SK-N-SH treated with all-trans-retinoic acid at 6 μM for 48 hours (cell line): ENCODE measurements at regions not wholly inside any gene's neighbourhood (a gene's known extent, or its start where the extent isn't known, plus 50 kb on each side); places are given as distances from the start of the nearest gene placed in this dataset.

Experiments
- ATAC-seq: fragments of 200-7000 bp; cut with Tn5 transposase; 3 replicates; pipeline ENCODE4 v1.9.1; 2020; ENCODE audit warnings: mild to moderate bottlenecking, moderate library complexity
- ARNTL ChIP-seq: fragments of 450-650 bp; formaldehyde crosslinking; IDR thresholded peaks from 2 replicates; pipeline ENCODE4 v1.5.0; 2020; ENCODE audit warnings: low read depth, mild to moderate bottlenecking, moderate library complexity, borderline replicate concordance
- BACH2 ChIP-seq: fragments of 250-450 bp; sonication (Bioruptor Pico); IDR thresholded peaks from 2 replicates; pipeline ENCODE4 v1.9.0; 2021; ENCODE audit warnings: mild to moderate bottlenecking, borderline replicate concordance
- CREB5 ChIP-seq: fragments of 250-450 bp; sonication (Bioruptor Pico); IDR thresholded peaks from 2 replicates; pipeline ENCODE4 v1.5.1; 2020; ENCODE audit warnings: low read depth, mild to moderate bottlenecking, moderate library complexity
- CSDC2 ChIP-seq: fragments of 250-450 bp; sonication (Bioruptor Pico); IDR thresholded peaks from 2 replicates; pipeline ENCODE4 v1.5.0; 2020; ENCODE audit warnings: mild to moderate bottlenecking, moderate library complexity
- ESRRG ChIP-seq: fragments of 250-450 bp; sonication (Bioruptor Pico); IDR thresholded peaks from 2 replicates; pipeline ENCODE4 v1.6.1; 2021; ENCODE audit warnings: mild to moderate bottlenecking
- GLIS3 ChIP-seq: fragments of 250-450 bp; sonication (Bioruptor Pico); IDR thresholded peaks from 2 replicates; pipeline ENCODE4 v1.5.0; 2020; ENCODE audit warnings: mild to moderate bottlenecking, moderate library complexity
- TCF4 ChIP-seq: fragments of 250-450 bp; sonication (Bioruptor Pico); IDR thresholded peaks from 2 replicates; pipeline ENCODE4 v1.8.0; 2021; ENCODE audit warnings: mild to moderate bottlenecking, moderate library complexity, borderline replicate concordance
- TOX ChIP-seq: fragments of 250-450 bp; sonication (Bioruptor Pico); IDR thresholded peaks from 2 replicates; pipeline ENCODE4 v1.8.0; 2021; ENCODE audit warnings: mild to moderate bottlenecking, moderate library complexity, borderline replicate concordance
- TSHZ2 ChIP-seq: fragments of 250-450 bp; sonication (Bioruptor Pico); IDR thresholded peaks from 2 replicates; pipeline ENCODE4 v1.5.0; 2020; ENCODE audit warnings: mild to moderate bottlenecking, moderate library complexity
- ZC3H10 ChIP-seq: fragments of 250-450 bp; sonication (Bioruptor Pico); IDR thresholded peaks from 2 replicates; pipeline ENCODE4 v1.5.1; 2021; ENCODE audit warnings: mild to moderate bottlenecking, moderate library complexity
- ZFP3 ChIP-seq: fragments of 250-450 bp; sonication (Bioruptor Pico); IDR thresholded peaks from 2 replicates; pipeline ENCODE4 v1.5.0; 2020; ENCODE audit warnings: mild to moderate bottlenecking, moderate library complexity
- ZNF565 ChIP-seq: fragments of 450-650 bp; formaldehyde crosslinking; conservative IDR thresholded peaks from 2 replicates; pipeline ENCODE4 v1.5.0; 2020; ENCODE audit warnings: low read depth, mild to moderate bottlenecking, moderate library complexity
- ZNF70 ChIP-seq: fragments of 450-650 bp; formaldehyde crosslinking; IDR thresholded peaks from 2 replicates; pipeline ENCODE4 v1.5.0; 2020; ENCODE audit warnings: mild to moderate bottlenecking, moderate library complexity
- ZNF8 ChIP-seq: fragments of 450-650 bp; formaldehyde crosslinking; IDR thresholded peaks from 2 replicates; pipeline ENCODE4 v1.5.0; 2020; ENCODE audit warnings: mild to moderate bottlenecking, moderate library complexity
- TF ChIP-seq, protein P1 (sequence below): fragments of 250-450 bp; sonication (Bioruptor Pico); IDR thresholded peaks from 2 replicates; pipeline ENCODE4 v1.5.1; 2021; ENCODE audit warnings: mild to moderate bottlenecking, moderate library complexity
- TF ChIP-seq, protein P2 (sequence below): fragments of 250-450 bp; sonication (Bioruptor Pico); IDR thresholded peaks from 2 replicates; pipeline ENCODE4 v1.8.0; 2020; ENCODE audit warnings: mild to moderate bottlenecking, moderate library complexity, borderline replicate concordance

DNA sequence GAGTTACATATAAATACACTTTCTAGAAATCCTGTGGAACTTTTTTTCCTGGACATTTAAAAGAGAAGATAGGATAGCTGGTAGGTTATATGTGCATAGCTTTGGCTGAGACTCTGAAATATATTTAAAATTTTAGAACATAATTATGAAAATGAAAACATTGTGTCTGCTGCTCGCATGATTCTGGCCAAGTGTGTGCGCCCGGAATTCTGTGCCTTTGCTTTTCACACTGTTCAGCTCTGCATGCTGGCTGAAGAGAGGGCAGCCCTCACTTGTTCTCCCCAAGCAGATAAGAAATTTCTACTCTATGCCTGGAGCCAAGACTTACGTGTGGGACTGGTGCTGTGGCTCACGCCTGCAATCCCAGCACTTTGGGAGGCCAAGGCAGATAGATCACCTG, 153.9 kb downstream of the MED10 start:
- ATAC-seq, result no peak
- TF ChIP-seq GLIS3 (CRISPR knock-in tag) (no peak), CREB5 (CRISPR knock-in tag) (no peak)

DNA sequence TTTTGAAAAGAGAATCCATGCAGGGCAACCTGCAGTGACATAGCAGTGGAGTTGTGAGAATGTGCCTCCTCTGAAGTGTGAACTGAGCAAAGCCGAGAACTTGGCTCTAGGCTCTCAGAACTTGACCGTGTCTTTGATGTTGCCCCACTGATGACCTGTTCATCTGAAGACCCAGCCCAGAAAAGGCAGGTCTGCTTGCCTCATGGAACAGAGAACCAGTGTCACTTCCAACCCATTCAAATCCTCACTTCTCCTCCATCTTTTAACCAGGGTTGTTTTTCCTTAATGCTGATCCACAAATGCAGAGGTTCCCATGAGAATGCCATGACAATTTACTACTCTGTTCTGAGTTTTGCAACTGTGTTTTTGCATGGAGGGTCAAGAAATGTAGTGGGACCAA, 155.4 kb downstream of the MED10 start:
- ATAC-seq, result no peak
- no peak for TF ChIP-seq TSHZ2 (CRISPR knock-in tag)
- TF ChIP-seq ESRRG (CRISPR knock-in tag), result no peak
- no peak for TF ChIP-seq ZC3H10 (CRISPR knock-in tag)

DNA sequence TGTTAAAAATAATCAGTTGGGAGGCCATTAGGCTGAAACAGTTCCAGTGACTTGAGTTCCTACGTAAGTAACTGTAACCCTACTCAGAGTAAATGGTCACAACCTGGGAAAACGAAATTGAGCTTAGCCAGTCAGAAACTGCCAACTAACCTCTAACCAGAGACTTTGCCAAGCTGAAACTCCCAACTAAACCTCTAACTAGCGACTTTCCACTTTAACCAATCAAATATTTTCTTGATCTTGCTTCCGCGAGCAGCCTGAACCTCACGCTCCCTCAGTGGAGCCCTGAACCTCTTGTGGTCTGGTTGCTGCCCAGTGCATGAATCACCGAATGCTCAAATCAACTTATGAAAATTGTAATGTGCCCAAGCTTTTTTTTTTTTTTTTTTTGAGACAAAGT, 156.2 kb downstream of the MED10 start:
- no peak for ATAC-seq
- no peak for TF ChIP-seq CSDC2 (CRISPR knock-in tag)
- TF ChIP-seq TOX (CRISPR knock-in tag), result no peak
- no peak for TF ChIP-seq TSHZ2 (CRISPR knock-in tag)
- no peak for TF ChIP-seq ZNF8 (CRISPR knock-in tag)
- TF ChIP-seq ZFP3 (CRISPR knock-in tag), result no peak
- TF ChIP-seq, protein P1, sequence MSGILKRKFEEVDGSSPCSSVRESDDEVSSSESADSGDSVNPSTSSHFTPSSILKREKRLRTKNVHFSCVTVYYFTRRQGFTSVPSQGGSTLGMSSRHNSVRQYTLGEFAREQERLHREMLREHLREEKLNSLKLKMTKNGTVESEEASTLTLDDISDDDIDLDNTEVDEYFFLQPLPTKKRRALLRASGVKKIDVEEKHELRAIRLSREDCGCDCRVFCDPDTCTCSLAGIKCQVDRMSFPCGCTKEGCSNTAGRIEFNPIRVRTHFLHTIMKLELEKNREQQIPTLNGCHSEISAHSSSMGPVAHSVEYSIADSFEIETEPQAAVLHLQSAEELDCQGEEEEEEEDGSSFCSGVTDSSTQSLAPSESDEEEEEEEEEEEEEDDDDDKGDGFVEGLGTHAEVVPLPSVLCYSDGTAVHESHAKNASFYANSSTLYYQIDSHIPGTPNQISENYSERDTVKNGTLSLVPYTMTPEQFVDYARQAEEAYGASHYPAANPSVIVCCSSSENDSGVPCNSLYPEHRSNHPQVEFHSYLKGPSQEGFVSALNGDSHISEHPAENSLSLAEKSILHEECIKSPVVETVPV (CRISPR knock-in tag), result no peak
- no peak for TF ChIP-seq ESRRG (CRISPR knock-in tag)
- TF ChIP-seq ARNTL (CRISPR knock-in tag), result no peak
- TF ChIP-seq, protein P2, sequence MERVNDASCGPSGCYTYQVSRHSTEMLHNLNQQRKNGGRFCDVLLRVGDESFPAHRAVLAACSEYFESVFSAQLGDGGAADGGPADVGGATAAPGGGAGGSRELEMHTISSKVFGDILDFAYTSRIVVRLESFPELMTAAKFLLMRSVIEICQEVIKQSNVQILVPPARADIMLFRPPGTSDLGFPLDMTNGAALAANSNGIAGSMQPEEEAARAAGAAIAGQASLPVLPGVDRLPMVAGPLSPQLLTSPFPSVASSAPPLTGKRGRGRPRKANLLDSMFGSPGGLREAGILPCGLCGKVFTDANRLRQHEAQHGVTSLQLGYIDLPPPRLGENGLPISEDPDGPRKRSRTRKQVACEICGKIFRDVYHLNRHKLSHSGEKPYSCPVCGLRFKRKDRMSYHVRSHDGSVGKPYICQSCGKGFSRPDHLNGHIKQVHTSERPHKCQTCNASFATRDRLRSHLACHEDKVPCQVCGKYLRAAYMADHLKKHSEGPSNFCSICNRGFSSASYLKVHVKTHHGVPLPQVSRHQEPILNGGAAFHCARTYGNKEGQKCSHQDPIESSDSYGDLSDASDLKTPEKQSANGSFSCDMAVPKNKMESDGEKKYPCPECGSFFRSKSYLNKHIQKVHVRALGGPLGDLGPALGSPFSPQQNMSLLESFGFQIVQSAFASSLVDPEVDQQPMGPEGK (CRISPR knock-in tag), result no peak
- TF ChIP-seq ZNF70 (CRISPR knock-in tag), result no peak
- no peak for TF ChIP-seq BACH2 (CRISPR knock-in tag)
- TF ChIP-seq ZNF565, result no peak

GRCh38 chr5:6221141-6221626, 157.2 kb downstream of the MED10 start:
- TF ChIP-seq ARNTL (CRISPR knock-in tag) (no peak), TOX (CRISPR knock-in tag) (no peak), TCF4 (CRISPR knock-in tag) (no peak), ESRRG (CRISPR knock-in tag) (no peak), CSDC2 (CRISPR knock-in tag) (no peak)
- no peak for ATAC-seq
